ENCODE measurements at regions not wholly inside any gene's neighbourhood (a gene's known extent, or its start where the extent isn't known, plus 50 kb on each side); places are given as distances from the start of the nearest gene placed in this dataset.

- DNase-seq = no peak
Observed at GRCh38 chr6:14254505-14254904, 136.9 kb downstream of the CD83 start.

- no peak for DNase-seq
Observed at GRCh38 chr6:14255916-14256315, 138.3 kb downstream of the CD83 start.

- DNase-seq = no peak
Observed at GRCh38 chr6:14258117-14258516, 140.5 kb downstream of the CD83 start.

GRCh38 chr6:14258695-14259593 lies 141.4 kb downstream of the CD83 start:
- no peak for DNase-seq

GRCh38 chr6:14259594-14260152 lies 142.1 kb downstream of the CD83 start:
- DNase-seq = no peak

- DNase-seq = no peak
Observed at GRCh38 chr6:14260839-14261238, 143.3 kb downstream of the CD83 start.

GRCh38 chr6:14263881-14264424 lies 146.4 kb downstream of the CD83 start:
- no peak for DNase-seq

GRCh38 chr6:14265049-14266021 lies 147.8 kb downstream of the CD83 start:
- DNase-seq = no peak

GRCh38 chr6:14266266-14266665 lies 148.7 kb downstream of the CD83 start:
- no peak for DNase-seq

- DNase-seq = no peak
Observed at GRCh38 chr6:14267885-14268660, 150.5 kb downstream of the CD83 start.

GRCh38 chr6:14269436-14269835 lies 151.9 kb downstream of the CD83 start:
- DNase-seq = no peak

- DNase-seq = no peak
Observed at GRCh38 chr6:14270142-14270893, 152.7 kb downstream of the CD83 start.

- no peak for DNase-seq
Observed at GRCh38 chr6:14270925-14271788, 153.6 kb downstream of the CD83 start.

GRCh38 chr6:14271789-14272736 lies 154.5 kb downstream of the CD83 start:
- no peak for DNase-seq

GRCh38 chr6:14272737-14273085 lies 155.1 kb downstream of the CD83 start:
- no peak for DNase-seq

GRCh38 chr6:14273191-14273590 lies 155.6 kb downstream of the CD83 start:
- no peak for DNase-seq

GRCh38 chr6:14274016-14274415 lies 156.4 kb downstream of the CD83 start:
- no peak for DNase-seq
